ENCODE measurements at regions not wholly inside any gene's neighbourhood (a gene's known extent, or its start where the extent isn't known, plus 50 kb on each side); places are given as distances from the start of the nearest gene placed in this dataset.

- Histone ChIP-seq H3K4me1 (ENCODE audit: insufficient read depth, low read length, poor library complexity, severe bottlenecking) (peaks cover 13% of the 10 kb centered on the region), H3F3A (ENCODE audit: low read depth) (no peaks in the 10 kb centered on the region), H3K4me3 (ENCODE audit: low read length, poor library complexity, severe bottlenecking) (no peak overlapping the region), H3K9me3 (ENCODE audit: insufficient read depth, low read depth, low read length) (no peaks in the 10 kb centered on the region), H3K9me2 (replicated peaks; ENCODE audit: low read depth, low read length) (no peaks in the 10 kb centered on the region), H4K20me1 (ENCODE audit: insufficient read depth, low read length, poor library complexity, severe bottlenecking) (no peaks in the 10 kb centered on the region), H3K4me2 (ENCODE audit: low read depth, low read length, poor library complexity, severe bottlenecking) (peak overlapping the region; percentile 38), H3K9ac (ENCODE audit: low read depth, low read length, poor library complexity, severe bottlenecking) (no peak overlapping the region), H3K27me3 (ENCODE audit: insufficient read depth, low read length, poor library complexity, severe bottlenecking) (peaks cover 36% of the 10 kb centered on the region), H3K79me2 (ENCODE audit: insufficient read depth, low read length) (no peaks in the 10 kb centered on the region), H2AFZ (ENCODE audit: low read length) (no peak overlapping the region), H3K36me3 (ENCODE audit: insufficient read depth, low read length) (no peaks in the 10 kb centered on the region)
- TF ChIP-seq EZH2phosphoT487 (IDR thresholded peaks at IDR 0.05; ENCODE audit: borderline replicate concordance) = peak; percentile 71
- TF ChIP-seq, protein P1, sequence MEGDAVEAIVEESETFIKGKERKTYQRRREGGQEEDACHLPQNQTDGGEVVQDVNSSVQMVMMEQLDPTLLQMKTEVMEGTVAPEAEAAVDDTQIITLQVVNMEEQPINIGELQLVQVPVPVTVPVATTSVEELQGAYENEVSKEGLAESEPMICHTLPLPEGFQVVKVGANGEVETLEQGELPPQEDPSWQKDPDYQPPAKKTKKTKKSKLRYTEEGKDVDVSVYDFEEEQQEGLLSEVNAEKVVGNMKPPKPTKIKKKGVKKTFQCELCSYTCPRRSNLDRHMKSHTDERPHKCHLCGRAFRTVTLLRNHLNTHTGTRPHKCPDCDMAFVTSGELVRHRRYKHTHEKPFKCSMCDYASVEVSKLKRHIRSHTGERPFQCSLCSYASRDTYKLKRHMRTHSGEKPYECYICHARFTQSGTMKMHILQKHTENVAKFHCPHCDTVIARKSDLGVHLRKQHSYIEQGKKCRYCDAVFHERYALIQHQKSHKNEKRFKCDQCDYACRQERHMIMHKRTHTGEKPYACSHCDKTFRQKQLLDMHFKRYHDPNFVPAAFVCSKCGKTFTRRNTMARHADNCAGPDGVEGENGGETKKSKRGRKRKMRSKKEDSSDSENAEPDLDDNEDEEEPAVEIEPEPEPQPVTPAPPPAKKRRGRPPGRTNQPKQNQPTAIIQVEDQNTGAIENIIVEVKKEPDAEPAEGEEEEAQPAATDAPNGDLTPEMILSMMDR (conservative IDR thresholded peaks at IDR 0.05; ENCODE audit: low read length) = peak; percentile 35; the same call in 1 of the 2 replicates
Measured at GRCh38 chr1:59078070-59078800, 218.7 kb upstream of the FGGY start.

GRCh38 chr1:59078866-59079265, 218.0 kb upstream of the FGGY start:
- Histone ChIP-seq H3K4me2 (ENCODE audit: low read depth, low read length, poor library complexity, severe bottlenecking) (no peak overlapping the region), H3K36me3 (ENCODE audit: insufficient read depth, low read length) (no peaks in the 10 kb centered on the region), H4K20me1 (ENCODE audit: insufficient read depth, low read length, poor library complexity, severe bottlenecking) (no peaks in the 10 kb centered on the region), H3K4me1 (ENCODE audit: insufficient read depth, low read length, poor library complexity, severe bottlenecking) (peaks cover 14% of the 10 kb centered on the region), H3K9me3 (ENCODE audit: insufficient read depth, low read depth, low read length) (no peaks in the 10 kb centered on the region), H3K9me2 (replicated peaks; ENCODE audit: low read depth, low read length) (no peaks in the 10 kb centered on the region), H3K27me3 (ENCODE audit: insufficient read depth, low read length, poor library complexity, severe bottlenecking) (peaks cover 36% of the 10 kb centered on the region), H2AFZ (ENCODE audit: low read length) (no peak overlapping the region), H3K79me2 (ENCODE audit: insufficient read depth, low read length) (no peaks in the 10 kb centered on the region), H3F3A (ENCODE audit: low read depth) (no peaks in the 10 kb centered on the region), H3K4me3 (ENCODE audit: low read length, poor library complexity, severe bottlenecking) (no peak overlapping the region), H3K9ac (ENCODE audit: low read depth, low read length, poor library complexity, severe bottlenecking) (no peak overlapping the region)
- TF ChIP-seq EZH2phosphoT487 (IDR thresholded peaks at IDR 0.05; ENCODE audit: borderline replicate concordance) = no peak
- TF ChIP-seq, protein P1 (conservative IDR thresholded peaks at IDR 0.05; ENCODE audit: low read length) = no peak

DNA sequence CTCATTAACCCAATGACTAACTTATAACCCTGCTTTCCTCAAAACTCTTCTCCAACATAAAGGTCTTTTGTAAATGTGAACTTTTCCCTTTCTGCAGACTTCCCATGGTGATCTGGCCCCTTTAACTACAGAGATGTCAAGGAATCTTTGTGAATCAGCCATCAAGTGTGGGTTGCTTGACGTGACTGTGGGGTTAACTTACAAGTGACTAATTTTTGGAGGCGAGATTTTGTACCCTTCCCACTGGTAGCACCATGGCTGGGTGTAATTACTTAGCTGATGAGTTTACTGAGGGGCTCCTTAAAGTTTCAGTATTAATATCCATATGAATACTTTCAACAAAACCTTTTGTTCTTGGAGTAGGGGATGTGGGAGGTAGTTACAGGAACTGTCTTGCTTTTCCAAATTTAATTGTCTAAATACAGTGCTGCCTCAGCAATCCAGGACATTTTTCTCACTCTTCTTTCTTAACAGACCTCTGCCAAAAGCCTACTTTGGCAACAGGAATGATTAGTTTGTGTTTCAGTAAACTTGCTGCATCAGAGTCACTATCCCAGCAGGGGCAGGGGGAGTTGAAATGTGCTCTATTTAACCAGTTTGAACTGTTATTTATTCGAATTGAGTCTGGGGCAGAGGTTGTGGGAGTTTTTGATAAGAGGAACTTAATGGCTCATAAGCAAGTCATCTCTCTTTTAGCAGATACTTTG, 217.3 kb upstream of the FGGY start:
- H3K79me2 ChIP-seq (ENCODE audit: insufficient read depth, low read length) = no peaks in the 10 kb centered on the region
- H3F3A ChIP-seq (ENCODE audit: low read depth) = no peaks in the 10 kb centered on the region
- TF ChIP-seq, protein P1 (conservative IDR thresholded peaks at IDR 0.05; ENCODE audit: low read length) = no peak
- no peak for TF ChIP-seq EZH2phosphoT487 (IDR thresholded peaks at IDR 0.05; ENCODE audit: borderline replicate concordance)
- H4K20me1 ChIP-seq (ENCODE audit: insufficient read depth, low read length, poor library complexity, severe bottlenecking) = no peaks in the 10 kb centered on the region
- no peak overlapping the region for H3K9ac ChIP-seq (ENCODE audit: low read depth, low read length, poor library complexity, severe bottlenecking)
- H3K4me1 ChIP-seq (ENCODE audit: insufficient read depth, low read length, poor library complexity, severe bottlenecking) = peaks cover 18% of the 10 kb centered on the region
- H3K36me3 ChIP-seq (ENCODE audit: insufficient read depth, low read length) = no peaks in the 10 kb centered on the region
- H3K4me3 ChIP-seq (ENCODE audit: low read length, poor library complexity, severe bottlenecking) = no peak overlapping the region
- H3K4me2 ChIP-seq (ENCODE audit: low read depth, low read length, poor library complexity, severe bottlenecking) = no peak overlapping the region
- no peak overlapping the region for H2AFZ ChIP-seq (ENCODE audit: low read length)
- H3K9me2 ChIP-seq (replicated peaks; ENCODE audit: low read depth, low read length) = no peaks in the 10 kb centered on the region
- no peaks in the 10 kb centered on the region for H3K9me3 ChIP-seq (ENCODE audit: insufficient read depth, low read depth, low read length)
- peaks cover 36% of the 10 kb centered on the region for H3K27me3 ChIP-seq (ENCODE audit: insufficient read depth, low read length, poor library complexity, severe bottlenecking)

Measured in Loucy (cell line).